H1 (cell line): ENCODE measurements at regions not wholly inside any gene's neighbourhood (a gene's known extent, or its start where the extent isn't known, plus 50 kb on each side); places are given as distances from the start of the nearest gene placed in this dataset.

Source experiments
- CBX5 ChIP-seq: fragments of 300-800, 300-1000 bp; sonication (generic); IDR thresholded peaks from 2 replicates; pipeline ENCODE4 v1.7.1; 2016; ENCODE audit warnings: antibody characterized with exemption, low read length, low read depth
- HDAC6 ChIP-seq: IDR thresholded peaks from one replicate; pipeline ENCODE4 v1.7.1; 2012; ENCODE audit warnings: low read depth, mild to moderate bottlenecking, inconsistent platforms, low read length, moderate library complexity
- SP2 ChIP-seq: IDR thresholded peaks from 2 replicates; pipeline ENCODE4 v1.6.1; 2012; ENCODE audit warnings: mild to moderate bottlenecking, low read length, inconsistent platforms

- no peak for TF ChIP-seq SP2
- TF ChIP-seq CBX5, result no peak
- TF ChIP-seq HDAC6, result no peak
- TF ChIP-seq, all 59 proteins: peak for 0
These were observed 873.8 kb downstream of the SLITRK6 start (continued) for GRCh38 chr13:84925443-84925842.
